SK-N-SH (cell line): ENCODE measurements at regions not wholly inside any gene's neighbourhood (a gene's known extent, or its start where the extent isn't known, plus 50 kb on each side); places are given as distances from the start of the nearest gene placed in this dataset.
"Not testable (repeated sequence)": the region's sequence is repeated elsewhere in the genome, so short reads cannot be mapped to it uniquely, and the experiment has no call there.

Experiments
- CHD2 ChIP-seq: fragments of 150-350 bp; IDR thresholded peaks from 2 replicates; pipeline ENCODE4 v1.6.1; 2018; ENCODE audit warnings: low read length; ENCODE audit not compliant: partially characterized antibody
- CTCF ChIP-seq: fragments of 200-600 bp; sonication (generic); IDR thresholded peaks from 2 replicates; pipeline ENCODE4 v1.6.1; 2017; ENCODE audit warnings: antibody characterized with exemption, mild to moderate bottlenecking, moderate library complexity
- GABPA ChIP-seq: IDR thresholded peaks from 2 replicates; pipeline ENCODE4 v1.4.0; 2012; ENCODE audit warnings: low read depth, mild to moderate bottlenecking
- GATA2 ChIP-seq: sonication (generic); formaldehyde crosslinking; IDR thresholded peaks from 2 replicates; pipeline ENCODE4 v1.5.0; 2020; ENCODE audit warnings: mild to moderate bottlenecking, missing genetic modification reagents
- JUND ChIP-seq: IDR thresholded peaks from 2 replicates; pipeline ENCODE4 v1.4.0; 2012
- MEF2A ChIP-seq: IDR thresholded peaks from 2 replicates; pipeline ENCODE4 v1.4.0; 2012; ENCODE audit warnings: low read depth, borderline replicate concordance
- POLR2AphosphoS5 ChIP-seq: IDR thresholded peaks from 2 replicates; pipeline ENCODE4 v1.6.1; 2012; ENCODE audit warnings: low read depth, low read length
- REST ChIP-seq: IDR thresholded peaks from 2 replicates; pipeline ENCODE4 v1.6.1; 2012; ENCODE audit warnings: mild to moderate bottlenecking, low read depth, low read length, moderate library complexity
- SIN3A ChIP-seq: IDR thresholded peaks from 2 replicates; pipeline ENCODE4 v1.6.1; 2012; ENCODE audit warnings: low read depth, mild to moderate bottlenecking, low read length, moderate library complexity, borderline replicate concordance
- TEAD4 ChIP-seq: IDR thresholded peaks from 2 replicates; pipeline ENCODE4 v1.4.0; 2012; ENCODE audit warnings: mild to moderate bottlenecking, borderline replicate concordance; ENCODE audit not compliant: insufficient read depth

- TF ChIP-seq JUND; CTCF; SIN3A; POLR2AphosphoS5; GABPA; REST; CHD2; GATA2 (CRISPR knock-in tag); TEAD4; MEF2A: not testable (repeated sequence)
Measured at GRCh38 chr2:138250843-138251320, 250.7 kb upstream of the SPOPL start.
